Activated CD8-positive, alpha-beta T cell treated with anti-CD3 and anti-CD28 coated beads for 36 hours (primary cell): ENCODE measurements at regions not wholly inside any gene's neighbourhood (a gene's known extent, or its start where the extent isn't known, plus 50 kb on each side); places are given as distances from the start of the nearest gene placed in this dataset.

ENCODE experiments used
- ATAC-seq: fragments of 200-7000 bp; cut with Tn5 transposase; one replicate; pipeline ENCODE4 v1.10.0; 2021; ENCODE audit warnings: mild to moderate bottlenecking, moderate library complexity
- CTCF ChIA-PET: fragments of 350-600 bp; sonication (Branson Sonifier 250); formaldehyde crosslinking; loops from one replicate; lab custom pipeline; 2021; ENCODE audit warnings: antibody characterized with exemption; lab: Charles Lee
- POLR2A ChIA-PET: fragments of 350-600 bp; sonication (Branson Sonifier 250); formaldehyde crosslinking; loops from one replicate; lab custom pipeline; 2021; ENCODE audit warnings: antibody characterized with exemption; lab: Charles Lee
- DNase-seq: peaks from one replicate; pipeline ENCODE4 v3.0.0-alpha.2; 2020
- H3K27ac Mint-ChIP-seq: one replicate; pipeline ENCODE4 v1.8.0; 2021; ENCODE audit warnings: mild to moderate bottlenecking, mixed read lengths
- H3K27me3 Mint-ChIP-seq: one replicate; pipeline ENCODE4 v1.8.0; 2021; ENCODE audit warnings: mixed read lengths
- H3K36me3 Mint-ChIP-seq: one replicate; pipeline ENCODE4 v1.8.0; 2021; ENCODE audit warnings: low read depth, mixed read lengths
- H3K4me1 Mint-ChIP-seq: one replicate; pipeline ENCODE4 v1.8.0; 2021; ENCODE audit warnings: low read depth, mixed read lengths
- H3K4me3 Mint-ChIP-seq: one replicate; pipeline ENCODE4 v1.8.0; 2021; ENCODE audit warnings: mild to moderate bottlenecking, moderate library complexity, mixed read lengths
- H3K9me3 Mint-ChIP-seq: one replicate; pipeline ENCODE4 v1.8.0; 2021; ENCODE audit warnings: mixed read lengths
- intact Hi-C: fragments of 100-400 bp; cut with micrococcal nuclease; formaldehyde crosslinking; loops from one replicate; pipeline ENCODE4 v1.10.0; 2022
- TF ChIP-seq, protein P1 (sequence below): fragments of 200-600 bp; IDR thresholded peaks from one replicate; pipeline ENCODE4 v1.8.0; 2022; ENCODE audit warnings: antibody characterized with exemption, mild to moderate bottlenecking

DNA sequence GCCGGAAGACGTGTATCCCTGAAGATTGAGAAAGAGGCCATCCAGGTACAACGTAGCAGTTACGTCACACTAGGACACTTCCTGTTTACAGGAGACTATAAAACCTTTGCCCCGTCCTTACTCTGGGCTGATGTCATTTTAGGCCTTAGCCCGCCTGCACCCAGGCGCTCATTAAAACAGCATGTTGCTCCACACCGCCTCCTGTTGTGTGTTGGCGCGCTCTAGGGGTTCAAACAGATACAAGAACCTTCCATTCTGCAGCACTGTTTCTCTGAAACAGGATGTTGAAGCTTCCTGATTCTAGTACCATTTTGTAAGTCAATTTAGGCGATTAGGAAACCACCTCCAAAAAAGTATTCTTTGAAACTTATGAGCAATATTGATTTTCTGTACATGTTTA lies 722.1 kb downstream of the PCDH7 start:
- intact Hi-C loops, result no loop called here
- POLR2A ChIA-PET, result no interaction called here

DNA sequence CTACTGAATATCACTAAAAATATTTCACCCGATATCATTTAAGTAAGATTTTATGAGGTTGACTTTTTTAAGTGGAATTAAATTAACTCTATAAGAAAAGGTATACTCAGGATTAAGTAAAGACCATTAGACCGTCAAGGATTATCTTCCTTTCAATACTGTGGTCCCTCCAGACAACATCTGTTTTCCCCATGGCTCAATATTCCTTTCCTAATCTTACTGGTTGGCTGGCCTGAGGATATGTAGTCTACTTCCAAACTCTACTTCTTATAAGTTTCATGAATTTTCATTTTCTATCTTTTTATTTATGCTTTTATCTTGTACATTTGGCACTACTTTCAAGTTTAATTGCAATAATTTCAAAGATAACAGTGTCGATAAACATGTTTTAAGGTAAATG lies 725.4 kb downstream of the PCDH7 start:
- ChIA-PET CTCF (no interaction called here), POLR2A (no interaction called here)
- no peaks in the 10 kb centered on the region for H3K27me3 Mint-ChIP-seq
- DNase-seq (no peak), ATAC-seq (no peak)
- no peaks in the 10 kb centered on the region for H3K4me1 Mint-ChIP-seq
- no peaks in the 10 kb centered on the region for H3K36me3 Mint-ChIP-seq
- H3K9me3 Mint-ChIP-seq, result no peaks in the 10 kb centered on the region
- TF ChIP-seq, protein P1, sequence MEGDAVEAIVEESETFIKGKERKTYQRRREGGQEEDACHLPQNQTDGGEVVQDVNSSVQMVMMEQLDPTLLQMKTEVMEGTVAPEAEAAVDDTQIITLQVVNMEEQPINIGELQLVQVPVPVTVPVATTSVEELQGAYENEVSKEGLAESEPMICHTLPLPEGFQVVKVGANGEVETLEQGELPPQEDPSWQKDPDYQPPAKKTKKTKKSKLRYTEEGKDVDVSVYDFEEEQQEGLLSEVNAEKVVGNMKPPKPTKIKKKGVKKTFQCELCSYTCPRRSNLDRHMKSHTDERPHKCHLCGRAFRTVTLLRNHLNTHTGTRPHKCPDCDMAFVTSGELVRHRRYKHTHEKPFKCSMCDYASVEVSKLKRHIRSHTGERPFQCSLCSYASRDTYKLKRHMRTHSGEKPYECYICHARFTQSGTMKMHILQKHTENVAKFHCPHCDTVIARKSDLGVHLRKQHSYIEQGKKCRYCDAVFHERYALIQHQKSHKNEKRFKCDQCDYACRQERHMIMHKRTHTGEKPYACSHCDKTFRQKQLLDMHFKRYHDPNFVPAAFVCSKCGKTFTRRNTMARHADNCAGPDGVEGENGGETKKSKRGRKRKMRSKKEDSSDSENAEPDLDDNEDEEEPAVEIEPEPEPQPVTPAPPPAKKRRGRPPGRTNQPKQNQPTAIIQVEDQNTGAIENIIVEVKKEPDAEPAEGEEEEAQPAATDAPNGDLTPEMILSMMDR, result no peak
- intact Hi-C loops, result no loop called here
- no peak overlapping the region for H3K4me3 Mint-ChIP-seq
- no peak overlapping the region for H3K27ac Mint-ChIP-seq

More for the DNA sequence above, 722.1 kb downstream of the PCDH7 start:
- Mint-ChIP-seq H3K9me3 (peaks cover 1% of the 10 kb centered on the region), H3K27me3 (no peaks in the 10 kb centered on the region), H3K36me3 (no peaks in the 10 kb centered on the region), H3K27ac (no peak overlapping the region), H3K4me1 (no peaks in the 10 kb centered on the region), H3K4me3 (no peak overlapping the region)
- no peak for DNase-seq
- CTCF ChIA-PET, result no interaction called here
- TF ChIP-seq, protein P1, result no peak
- ATAC-seq, result no peak

DNA sequence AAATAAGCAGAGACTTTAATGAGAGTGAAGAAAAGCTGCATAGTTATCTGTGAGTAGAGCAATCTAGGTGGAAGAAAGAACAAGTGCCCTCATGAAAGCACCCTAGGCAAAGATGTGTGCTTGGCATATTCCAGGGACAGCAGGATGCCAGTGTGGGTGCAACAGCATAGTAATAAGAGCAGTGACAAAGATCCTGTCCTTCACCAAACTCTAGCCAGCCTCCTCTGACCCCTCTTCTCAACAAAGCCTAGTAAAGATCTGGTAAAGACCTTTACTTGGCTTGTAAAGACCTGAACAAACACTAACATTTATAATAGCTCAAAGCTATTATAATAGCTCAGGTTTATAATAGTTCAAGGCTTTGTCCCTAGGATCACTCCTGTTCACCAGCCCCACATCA lies 735.4 kb downstream of the PCDH7 start:
- ChIA-PET CTCF (no interaction called here), POLR2A (no interaction called here)
- Mint-ChIP-seq H3K27ac (no peak overlapping the region), H3K27me3 (no peaks in the 10 kb centered on the region), H3K9me3 (peaks cover 3% of the 10 kb centered on the region), H3K4me3 (no peak overlapping the region), H3K36me3 (no peaks in the 10 kb centered on the region), H3K4me1 (no peaks in the 10 kb centered on the region)
- no peak for ATAC-seq
- intact Hi-C loops, result no loop called here
- DNase-seq, result no peak
- TF ChIP-seq, protein P1, result no peak

DNA sequence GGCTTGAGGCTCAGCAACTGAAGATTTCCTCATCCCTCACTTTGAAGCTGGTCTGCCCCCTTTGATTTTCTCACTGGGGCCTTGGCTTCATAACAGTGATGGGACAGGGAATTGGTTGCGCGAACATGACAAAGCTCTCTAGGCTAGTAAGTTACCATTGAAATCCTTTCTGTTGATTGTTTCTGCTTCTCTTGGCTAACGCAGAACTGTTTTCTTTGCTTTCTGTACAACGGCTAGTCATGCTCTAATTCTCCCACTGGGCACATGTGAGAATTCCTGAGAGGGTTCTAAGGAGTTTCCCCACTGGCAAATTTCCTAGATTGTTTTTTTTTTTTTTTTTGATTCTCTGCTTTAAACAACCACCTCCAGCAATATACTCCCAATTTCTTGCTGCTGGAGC lies 738.6 kb downstream of the PCDH7 start:
- Mint-ChIP-seq H3K27ac (no peak overlapping the region), H3K9me3 (peaks cover 7% of the 10 kb centered on the region), H3K36me3 (no peaks in the 10 kb centered on the region), H3K4me1 (no peaks in the 10 kb centered on the region), H3K4me3 (no peak overlapping the region), H3K27me3 (no peaks in the 10 kb centered on the region)
- TF ChIP-seq, protein P1, result no peak
- ATAC-seq (no peak), DNase-seq (no peak)
- ChIA-PET POLR2A (no interaction called here), CTCF (no interaction called here)
- intact Hi-C loops, result no loop called here

DNA sequence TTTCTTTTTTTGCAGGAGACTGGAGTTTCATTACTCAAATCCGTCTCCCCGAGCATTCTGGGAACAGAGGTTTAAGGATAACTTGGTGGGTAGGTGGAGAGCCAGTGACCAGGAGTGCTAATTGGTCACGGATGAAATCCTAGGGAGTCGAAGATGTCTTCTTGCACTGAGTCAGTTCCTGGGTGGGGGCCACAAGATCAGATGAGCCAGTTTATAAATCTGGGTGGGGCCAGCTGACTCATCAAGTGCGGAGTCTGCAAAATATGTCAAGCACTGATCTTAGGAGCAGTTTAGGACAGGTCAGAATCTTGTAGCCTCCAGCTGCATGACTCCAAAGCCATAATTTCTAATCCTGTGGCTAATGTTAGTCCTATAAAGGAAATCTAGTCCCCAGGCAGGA lies 741.3 kb downstream of the PCDH7 start:
- CTCF ChIA-PET, result no interaction called here
- Mint-ChIP-seq H3K4me1 (no peaks in the 10 kb centered on the region), H3K4me3 (no peak overlapping the region), H3K27ac (no peak overlapping the region), H3K9me3 (peaks cover 9% of the 10 kb centered on the region), H3K27me3 (no peaks in the 10 kb centered on the region), H3K36me3 (no peaks in the 10 kb centered on the region)
- POLR2A ChIA-PET, result no interaction called here
- intact Hi-C loops, result no loop called here
- TF ChIP-seq, protein P1, result no peak
- DNase-seq (no peak), ATAC-seq (no peak)
